ENCODE measurements at regions not wholly inside any gene's neighbourhood (a gene's known extent, or its start where the extent isn't known, plus 50 kb on each side); places are given as distances from the start of the nearest gene placed in this dataset.

DNA sequence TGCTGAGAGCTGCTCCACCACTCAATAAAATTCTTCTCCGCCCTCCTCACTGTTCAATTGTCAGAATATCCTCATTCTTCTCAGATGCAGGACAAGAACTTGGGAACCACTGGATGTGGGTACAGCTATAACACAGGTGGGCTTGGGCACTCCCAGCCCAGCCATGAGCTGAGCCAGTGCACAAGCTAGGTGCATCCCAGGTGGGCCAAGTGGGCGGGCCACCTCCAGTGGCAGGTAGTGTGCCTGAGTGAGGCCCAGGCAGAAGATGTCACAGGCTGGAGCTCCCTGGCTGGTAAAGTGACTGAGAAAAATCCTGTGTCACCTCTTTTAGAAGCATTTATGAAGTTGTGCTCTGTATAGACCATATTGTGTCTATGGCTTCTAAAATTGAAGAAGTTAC is 501.6 kb upstream of the TYRP1 start:
- Histone ChIP-seq H3K9me3 (ENCODE audit: control insufficient read depth, insufficient read depth, low read length) (peaks cover 4% of the 10 kb centered on the region; the same call in 1 of the 2 replicates), H3K9me1 (ENCODE audit: insufficient read depth, low read length) (no peaks in the 10 kb centered on the region), H2AK9ac (replicated peaks; ENCODE audit: low read depth, low read length, poor library complexity) (no peak overlapping the region), H4K91ac (ENCODE audit: insufficient read depth, low read depth, low read length) (no peak overlapping the region), H2AFZ (replicated peaks; ENCODE audit: low read length, poor library complexity) (no peak overlapping the region), H3K56ac (ENCODE audit: extremely low read depth, insufficient read depth, low read length) (no peak overlapping the region), H4K8ac (ENCODE audit: low read depth in 2 of 2, low read length in 2 of 2) (no peak overlapping the region), H2BK15ac (ENCODE audit: low read depth, low read length) (no peak overlapping the region), H4K20me1 (ENCODE audit: insufficient read depth, low read length) (no peaks in the 10 kb centered on the region), H3K4me2 (ENCODE audit: low read depth, low read length) (no peak overlapping the region), H3K36me3 (ENCODE audit: control insufficient read depth, insufficient read depth, low read length) (no peaks in the 10 kb centered on the region), H2AK5ac (ENCODE audit: low read depth, low read length) (no peak overlapping the region), H3K27ac (ENCODE audit: insufficient read depth, low read length) (no peak overlapping the region), H3K14ac (replicated peaks; ENCODE audit: low read depth, low read length) (no peak overlapping the region), H3K9ac (ENCODE audit: low read depth, low read length) (no peak overlapping the region), H2BK5ac (ENCODE audit: low read depth, low read length, poor library complexity, severe bottlenecking) (no peak overlapping the region), H3K18ac (ENCODE audit: low read depth, low read length) (no peak overlapping the region), H3K79me1 (ENCODE audit: low read depth in 1 of 2, low read length in 2 of 2) (no peaks in the 10 kb centered on the region), H3K4me1 (ENCODE audit: control insufficient read depth, insufficient read depth, low read length) (no peaks in the 10 kb centered on the region), H3K4me3 (ENCODE audit: insufficient read depth, low read depth, low read length) (no peak overlapping the region), H2BK20ac (ENCODE audit: low read depth, low read length) (no peak overlapping the region), H2BK120ac (ENCODE audit: low read depth, low read length) (no peak overlapping the region), H3K4ac (ENCODE audit: low read depth, low read length) (no peak overlapping the region), H3K27me3 (ENCODE audit: control insufficient read depth, insufficient read depth, low read length) (no peaks in the 10 kb centered on the region), H4K5ac (ENCODE audit: low read depth, low read length) (no peak overlapping the region), H3K23ac (ENCODE audit: low read depth, low read length) (no peak overlapping the region)
- WGBS, 2 experiments (ENCODE audit: extremely low coverage in 2 of 2, insufficient read length in 1 of 2), result no CpG with 5 or more reads among the region's 2 CpGs
- ATAC-seq (ENCODE audit: low read depth) (no peak), DNase-seq (no peak)
- dilution Hi-C loops (cut with HindIII; ENCODE audit: low sequenced_read_pairs, unreplicated experiment) (no loop called here), in situ Hi-C loops (cut with MboI; ENCODE audit: low sequenced_read_pairs) (no loop called here), intact Hi-C loops (cut with micrococcal nuclease) (no loop called here)
- CTCF ChIA-PET, result no interaction called here
- BruUV-seq (replicated peaks), result no TSS peak
- POLR2A ChIA-PET (ENCODE audit: unreplicated experiment), result no interaction called here
- TF ChIP-seq, protein P1, sequence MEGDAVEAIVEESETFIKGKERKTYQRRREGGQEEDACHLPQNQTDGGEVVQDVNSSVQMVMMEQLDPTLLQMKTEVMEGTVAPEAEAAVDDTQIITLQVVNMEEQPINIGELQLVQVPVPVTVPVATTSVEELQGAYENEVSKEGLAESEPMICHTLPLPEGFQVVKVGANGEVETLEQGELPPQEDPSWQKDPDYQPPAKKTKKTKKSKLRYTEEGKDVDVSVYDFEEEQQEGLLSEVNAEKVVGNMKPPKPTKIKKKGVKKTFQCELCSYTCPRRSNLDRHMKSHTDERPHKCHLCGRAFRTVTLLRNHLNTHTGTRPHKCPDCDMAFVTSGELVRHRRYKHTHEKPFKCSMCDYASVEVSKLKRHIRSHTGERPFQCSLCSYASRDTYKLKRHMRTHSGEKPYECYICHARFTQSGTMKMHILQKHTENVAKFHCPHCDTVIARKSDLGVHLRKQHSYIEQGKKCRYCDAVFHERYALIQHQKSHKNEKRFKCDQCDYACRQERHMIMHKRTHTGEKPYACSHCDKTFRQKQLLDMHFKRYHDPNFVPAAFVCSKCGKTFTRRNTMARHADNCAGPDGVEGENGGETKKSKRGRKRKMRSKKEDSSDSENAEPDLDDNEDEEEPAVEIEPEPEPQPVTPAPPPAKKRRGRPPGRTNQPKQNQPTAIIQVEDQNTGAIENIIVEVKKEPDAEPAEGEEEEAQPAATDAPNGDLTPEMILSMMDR (conservative IDR thresholded peaks at IDR 0.05; ENCODE audit: low read depth, low read length), result no peak
- TF ChIP-seq, protein P2, sequence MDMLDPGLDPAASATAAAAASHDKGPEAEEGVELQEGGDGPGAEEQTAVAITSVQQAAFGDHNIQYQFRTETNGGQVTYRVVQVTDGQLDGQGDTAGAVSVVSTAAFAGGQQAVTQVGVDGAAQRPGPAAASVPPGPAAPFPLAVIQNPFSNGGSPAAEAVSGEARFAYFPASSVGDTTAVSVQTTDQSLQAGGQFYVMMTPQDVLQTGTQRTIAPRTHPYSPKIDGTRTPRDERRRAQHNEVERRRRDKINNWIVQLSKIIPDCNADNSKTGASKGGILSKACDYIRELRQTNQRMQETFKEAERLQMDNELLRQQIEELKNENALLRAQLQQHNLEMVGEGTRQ (IDR thresholded peaks at IDR 0.05; ENCODE audit: low read depth, low read length), result no peak
- TF ChIP-seq RFX5 (IDR thresholded peaks at IDR 0.05; ENCODE audit: low read depth, low read length), result no peak
- no peak for TF ChIP-seq POLR2A (IDR thresholded peaks at IDR 0.05; ENCODE audit: low read depth, low read length)
- TF ChIP-seq MAFK (IDR thresholded peaks at IDR 0.05; ENCODE audit: low read depth, low read length), result no peak
- TF ChIP-seq ELK1 (IDR thresholded peaks at IDR 0.05; ENCODE audit: borderline replicate concordance, low read depth, low read length), result no peak
- no peak for TF ChIP-seq RAD21 (IDR thresholded peaks at IDR 0.05; ENCODE audit: low read length)
- TF ChIP-seq SMC3 (IDR thresholded peaks at IDR 0.05; ENCODE audit: low read depth, low read length), result no peak
- no peak for TF ChIP-seq BHLHE40 (IDR thresholded peaks at IDR 0.05; ENCODE audit: low read depth, low read length)
- no peak for TF ChIP-seq MAZ (IDR thresholded peaks at IDR 0.05; ENCODE audit: borderline replicate concordance, low read depth, low read length)

Measured in IMR-90 (cell line).